IMR-90 (cell line): ENCODE measurements at regions not wholly inside any gene's neighbourhood (a gene's known extent, or its start where the extent isn't known, plus 50 kb on each side); places are given as distances from the start of the nearest gene placed in this dataset.
A peak's percentile ranks its signal among the peaks of the same experiment; 100 is the strongest.

Source experiments
- ATAC-seq: fragments of 200-7000 bp; cut with Tn5 transposase; 2 replicates; pipeline ENCODE4 v1.9.1; 2020; ENCODE audit warnings: low read depth, mild to moderate bottlenecking, moderate library complexity
- BruUV-seq: library from RNA; stranded (reverse); fragments of 400-500 nt; replicated peaks from 2 replicates; lab custom pipeline; 2021; lab: Mats Ljungman, UMichigan
- CTCF ChIA-PET: fragments of 300-600 bp; formaldehyde crosslinking; extraction: SDS; loops from one replicate; lab custom pipeline; 2021; ENCODE audit warnings: antibody characterized with exemption; lab: Yijun Ruan, JAX
- POLR2A ChIA-PET: fragments of 300-600 bp; sonication (Branson Sonifier 250); formaldehyde crosslinking; loops from one replicate; lab custom pipeline; 2022; ENCODE audit warnings: antibody characterized with exemption; ENCODE audit not compliant: unreplicated experiment; lab: Charles Lee
- DNase-seq: peaks from one replicate; pipeline ENCODE4 v3.0.0; 2013
- H2AFZ ChIP-seq: replicated peaks from 2 replicates; pipeline ENCODE3; 2013; ENCODE audit warnings: low read length, mild to moderate bottlenecking; ENCODE audit not compliant: poor library complexity
- H2AK5ac ChIP-seq: 2 replicates; pipeline ENCODE4 v1.6.1; 2013; ENCODE audit warnings: low read depth, low read length, inconsistent platforms
- H2AK9ac ChIP-seq: replicated peaks from 2 replicates; pipeline ENCODE3; 2013; ENCODE audit warnings: mild to moderate bottlenecking, low read depth, low read length, moderate library complexity; ENCODE audit not compliant: poor library complexity
- H2BK120ac ChIP-seq: 2 replicates; pipeline ENCODE4 v1.6.1; 2013; ENCODE audit warnings: low read depth, low read length, inconsistent platforms
- H2BK15ac ChIP-seq: 3 replicates; pipeline ENCODE4 v1.6.1; 2013; ENCODE audit warnings: low read depth, low read length, inconsistent platforms
- H2BK20ac ChIP-seq: 2 replicates; pipeline ENCODE4 v1.6.1; 2013; ENCODE audit warnings: low read depth, mild to moderate bottlenecking, inconsistent platforms, low read length, moderate library complexity
- H2BK5ac ChIP-seq: 2 replicates; pipeline ENCODE4 v1.6.1; 2013; ENCODE audit warnings: mild to moderate bottlenecking, low read depth, low read length, inconsistent platforms; ENCODE audit not compliant: poor library complexity, severe bottlenecking
- H3K14ac ChIP-seq: replicated peaks from 2 replicates; pipeline ENCODE4 v1.6.1; 2013; ENCODE audit warnings: low read depth, low read length, inconsistent platforms
- H3K18ac ChIP-seq: 2 replicates; pipeline ENCODE4 v1.6.1; 2013; ENCODE audit warnings: low read depth, low read length, control low read depth
- H3K23ac ChIP-seq: 2 replicates; pipeline ENCODE4 v1.6.1; 2013; ENCODE audit warnings: low read depth, low read length, inconsistent platforms
- H3K27ac ChIP-seq: 2 replicates; pipeline ENCODE4 v1.5.1; 2013; ENCODE audit warnings: mild to moderate bottlenecking, control low read depth, low read length; ENCODE audit not compliant: insufficient read depth
- H3K27me3 ChIP-seq: 2 replicates; pipeline ENCODE4 v1.6.1; 2013; ENCODE audit warnings: low read length; ENCODE audit not compliant: control insufficient read depth, insufficient read depth
- H3K36me3 ChIP-seq: 2 replicates; pipeline ENCODE4 v1.6.1; 2013; ENCODE audit warnings: low read length, mixed read lengths; ENCODE audit not compliant: control insufficient read depth, insufficient read depth
- H3K4ac ChIP-seq: 2 replicates; pipeline ENCODE4 v1.6.1; 2013; ENCODE audit warnings: low read depth, low read length, inconsistent platforms
- H3K4me1 ChIP-seq: 2 replicates; pipeline ENCODE4 v1.6.1; 2013; ENCODE audit warnings: low read length, mixed read lengths; ENCODE audit not compliant: control insufficient read depth, insufficient read depth
- H3K4me2 ChIP-seq: 2 replicates; pipeline ENCODE4 v1.6.1; 2013; ENCODE audit warnings: low read depth, mild to moderate bottlenecking, control low read depth, low read length, moderate library complexity
- H3K4me3 ChIP-seq: 2 replicates; pipeline ENCODE4 v1.5.1; 2013; ENCODE audit warnings: low read depth, mild to moderate bottlenecking, control low read depth, low read length, moderate library complexity; ENCODE audit not compliant: insufficient read depth
- H3K56ac ChIP-seq: 2 replicates; pipeline ENCODE4 v1.6.1; 2013; ENCODE audit warnings: low read length, inconsistent platforms; ENCODE audit not compliant: insufficient read depth; ENCODE audit errors: extremely low read depth
- H3K79me1 ChIP-seq, 2 experiments: 2 replicates each; pipeline ENCODE4 v1.6.1; 2013; ENCODE audit warnings: low read length in 2 of 2, inconsistent platforms in 1 of 2, low read depth in 1 of 2
- H3K9ac ChIP-seq: 2 replicates; pipeline ENCODE4 v1.6.1; 2013; ENCODE audit warnings: low read depth, low read length, control low read depth
- H3K9me1 ChIP-seq: 2 replicates; pipeline ENCODE4 v1.6.1; 2013; ENCODE audit warnings: low read length, inconsistent platforms; ENCODE audit not compliant: insufficient read depth
- H3K9me3 ChIP-seq: 2 replicates; pipeline ENCODE4 v1.6.1; 2013; ENCODE audit warnings: low read length; ENCODE audit not compliant: control insufficient read depth, insufficient read depth
- H4K20me1 ChIP-seq: 2 replicates; pipeline ENCODE4 v1.6.1; 2013; ENCODE audit warnings: low read length, inconsistent platforms; ENCODE audit not compliant: insufficient read depth
- H4K5ac ChIP-seq: 2 replicates; pipeline ENCODE4 v1.6.1; 2013; ENCODE audit warnings: mild to moderate bottlenecking, low read depth, low read length, control low read depth
- H4K8ac ChIP-seq, 2 experiments: 2 replicates each; pipeline ENCODE4 v1.6.1; 2013; ENCODE audit warnings: low read depth in 2 of 2, low read length in 2 of 2, control low read depth in 1 of 2, inconsistent platforms in 1 of 2
- H4K91ac ChIP-seq: 2 replicates; pipeline ENCODE4 v1.6.1; 2013; ENCODE audit warnings: low read depth, low read length, inconsistent platforms; ENCODE audit not compliant: insufficient read depth
- BHLHE40 ChIP-seq: fragments of 150-350 bp; IDR thresholded peaks from 2 replicates; pipeline ENCODE4 v1.6.1; 2016; ENCODE audit warnings: mild to moderate bottlenecking, low read depth, low read length
- CEBPB ChIP-seq: IDR thresholded peaks from 2 replicates; pipeline ENCODE4 v1.6.1; 2012; ENCODE audit warnings: low read depth, low read length, improper control_type of control experiment
- CHD1 ChIP-seq: IDR thresholded peaks from 2 replicates; pipeline ENCODE4 v1.6.1; 2012; ENCODE audit warnings: low read depth, low read length, improper control_type of control experiment
- CTCF ChIP-seq: conservative IDR thresholded peaks from 2 replicates; pipeline ENCODE4 v1.5.1; 2012; ENCODE audit warnings: mild to moderate bottlenecking, low read depth, low read length, improper control_type of control experiment
- FOS ChIP-seq: fragments of 150-350 bp; IDR thresholded peaks from 2 replicates; pipeline ENCODE4 v1.6.1; 2016; ENCODE audit warnings: low read depth, low read length
- MAFK ChIP-seq: IDR thresholded peaks from 2 replicates; pipeline ENCODE4 v1.6.1; 2012; ENCODE audit warnings: low read depth, low read length, improper control_type of control experiment
- MAZ ChIP-seq: IDR thresholded peaks from 2 replicates; pipeline ENCODE4 v1.6.1; 2012; ENCODE audit warnings: low read depth, mild to moderate bottlenecking, low read length, improper control_type of control experiment, moderate library complexity, borderline replicate concordance
- MXI1 ChIP-seq: IDR thresholded peaks from 2 replicates; pipeline ENCODE4 v1.6.1; 2012; ENCODE audit warnings: low read depth, mild to moderate bottlenecking, low read length, moderate library complexity, borderline replicate concordance
- NFE2L2 ChIP-seq: fragments of 150-350 bp; IDR thresholded peaks from 2 replicates; pipeline ENCODE4 v1.6.1; 2016; ENCODE audit warnings: low read depth, mild to moderate bottlenecking, low read length
- POLR2A ChIP-seq: IDR thresholded peaks from 2 replicates; pipeline ENCODE4 v1.6.1; 2012; ENCODE audit warnings: mild to moderate bottlenecking, low read depth, low read length
- RAD21 ChIP-seq: IDR thresholded peaks from 2 replicates; pipeline ENCODE4 v1.6.1; 2012; ENCODE audit warnings: low read length, improper control_type of control experiment
- RCOR1 ChIP-seq: IDR thresholded peaks from 2 replicates; pipeline ENCODE4 v1.6.1; 2012; ENCODE audit warnings: mild to moderate bottlenecking, low read length, improper control_type of control experiment; ENCODE audit not compliant: insufficient replicate concordance
- RFX5 ChIP-seq: IDR thresholded peaks from 2 replicates; pipeline ENCODE4 v1.8.0; 2012; ENCODE audit warnings: low read depth, mild to moderate bottlenecking, low read length, moderate library complexity
- SMC3 ChIP-seq: fragments of 150-350 bp; IDR thresholded peaks from 2 replicates; pipeline ENCODE4 v1.6.1; 2016; ENCODE audit warnings: low read depth, mild to moderate bottlenecking, antibody characterized with exemption, low read length, moderate library complexity
- WGBS, 2 experiments: methylation state at CpG; one replicate each; pipeline versions ENCODE4 v1.1.5 to v1.1.7; 2013; ENCODE audit warnings: missing lambda C conversion rate in 2 of 2; ENCODE audit not compliant: insufficient read length in 1 of 2; ENCODE audit errors: extremely low coverage in 2 of 2; 5-methylcytosine and 5-hydroxymethylcytosine counted together
- dilution Hi-C: fragments of 300-500 bp; cut with HindIII; formaldehyde crosslinking; loops from one replicate; pipeline ENCODE4 v1.14.3; 2018; ENCODE audit warnings: low sequenced_read_pairs; ENCODE audit not compliant: unreplicated experiment
- in situ Hi-C: fragments of 300-500 bp; cut with MboI; formaldehyde crosslinking; loops from 3 replicates; pipeline ENCODE4 v1.14.3; 2019; ENCODE audit warnings: low sequenced_read_pairs, inconsistent platforms, mixed read lengths
- intact Hi-C: fragments of 100-400 bp; cut with micrococcal nuclease; formaldehyde crosslinking; loops from 2 replicates; pipeline ENCODE4 v1.10.0; 2022
- TF ChIP-seq, protein P1 (sequence below): fragments of 150-350 bp; IDR thresholded peaks from 2 replicates; pipeline ENCODE4 v1.6.1; 2017; ENCODE audit warnings: mild to moderate bottlenecking, antibody characterized with exemption, low read length, low read depth
- TF ChIP-seq, protein P2 (sequence below): fragments of 150-350 bp; IDR thresholded peaks from 2 replicates; pipeline ENCODE4 v1.6.1; 2016; ENCODE audit warnings: low read depth, mild to moderate bottlenecking, low read length, moderate library complexity, borderline replicate concordance

- peak; percentile 22 for DNase-seq
- Histone ChIP-seq H3K4me1 (peaks cover 21% of the 10 kb centered on the region), H2BK20ac (peak overlapping the region; percentile 97), H3K9me3 (no peaks in the 10 kb centered on the region), H2AK5ac (peak overlapping the region; percentile 98), H2AFZ (peak overlapping the region; percentile 36), H3K36me3 (no peaks in the 10 kb centered on the region), H2BK5ac (peak overlapping the region; percentile 97), H4K91ac (peak overlapping the region; percentile 99), H3K79me1 (0 out of 4 replicates have a peak, but pooled peaks cover 0 to 6% of the 10 kb centered on the region in 2 experiments), H4K8ac (peak overlapping the region; percentile 85 to 97), H2BK15ac (peak overlapping the region; percentile 97), H3K4ac (peak overlapping the region; percentile 96), H3K4me2 (no peak overlapping the region), H3K4me3 (no peak overlapping the region), H3K56ac (peak overlapping the region; percentile 68), H3K14ac (peak overlapping the region; percentile 97), H3K9me1 (peaks cover 19% of the 10 kb centered on the region), H4K20me1 (no peaks in the 10 kb centered on the region), H3K9ac (peak overlapping the region; percentile 15; the same call in 1 of the 2 replicates), H2BK120ac (peak overlapping the region; percentile 97), H4K5ac (peak overlapping the region; percentile 98), H3K18ac (peak overlapping the region; percentile 99), H3K27ac (peak overlapping the region; percentile 99), H3K23ac (peak overlapping the region; percentile 68), H2AK9ac (peak overlapping the region; percentile 18), H3K27me3 (no peaks in the 10 kb centered on the region)
- in situ Hi-C loops (no loop called here), dilution Hi-C loops (no loop called here), intact Hi-C loops (no loop called here)
- no CpG with 5 or more reads among the region's 5 CpGs for WGBS, 2 experiments
- no peak for TF ChIP-seq FOS
- no peak for TF ChIP-seq MXI1
- TF ChIP-seq RFX5: no peak
- TF ChIP-seq BHLHE40: no peak
- TF ChIP-seq SMC3: no peak
- no peak for TF ChIP-seq CTCF
- no peak for TF ChIP-seq NFE2L2
- TF ChIP-seq CHD1: no peak
- no peak for TF ChIP-seq RCOR1
- TF ChIP-seq, protein P1, sequence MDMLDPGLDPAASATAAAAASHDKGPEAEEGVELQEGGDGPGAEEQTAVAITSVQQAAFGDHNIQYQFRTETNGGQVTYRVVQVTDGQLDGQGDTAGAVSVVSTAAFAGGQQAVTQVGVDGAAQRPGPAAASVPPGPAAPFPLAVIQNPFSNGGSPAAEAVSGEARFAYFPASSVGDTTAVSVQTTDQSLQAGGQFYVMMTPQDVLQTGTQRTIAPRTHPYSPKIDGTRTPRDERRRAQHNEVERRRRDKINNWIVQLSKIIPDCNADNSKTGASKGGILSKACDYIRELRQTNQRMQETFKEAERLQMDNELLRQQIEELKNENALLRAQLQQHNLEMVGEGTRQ: no peak
- TF ChIP-seq RAD21: no peak
- no peak for TF ChIP-seq POLR2A
- TF ChIP-seq CEBPB: no peak
- TF ChIP-seq, protein P2, sequence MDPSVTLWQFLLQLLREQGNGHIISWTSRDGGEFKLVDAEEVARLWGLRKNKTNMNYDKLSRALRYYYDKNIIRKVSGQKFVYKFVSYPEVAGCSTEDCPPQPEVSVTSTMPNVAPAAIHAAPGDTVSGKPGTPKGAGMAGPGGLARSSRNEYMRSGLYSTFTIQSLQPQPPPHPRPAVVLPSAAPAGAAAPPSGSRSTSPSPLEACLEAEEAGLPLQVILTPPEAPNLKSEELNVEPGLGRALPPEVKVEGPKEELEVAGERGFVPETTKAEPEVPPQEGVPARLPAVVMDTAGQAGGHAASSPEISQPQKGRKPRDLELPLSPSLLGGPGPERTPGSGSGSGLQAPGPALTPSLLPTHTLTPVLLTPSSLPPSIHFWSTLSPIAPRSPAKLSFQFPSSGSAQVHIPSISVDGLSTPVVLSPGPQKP: no peak
- no peak for TF ChIP-seq MAZ
- no peak for TF ChIP-seq MAFK
- ChIA-PET POLR2A (no interaction called here), CTCF (no interaction called here)
- 0 out of 2 replicates have a peak, but pooled peaks have one; percentile 5 for ATAC-seq
- no TSS peak for BruUV-seq
Observed at GRCh38 chr1:55828044-55828443, 612.9 kb upstream of the USP24 start.
